ENCODE measurements at regions not wholly inside any gene's neighbourhood (a gene's known extent, or its start where the extent isn't known, plus 50 kb on each side); places are given as distances from the start of the nearest gene placed in this dataset.
A peak's percentile ranks its signal among the peaks of the same experiment; 100 is the strongest.

GRCh38 chr3:150331978-150332568 lies 76.0 kb upstream of the TSC22D2 start:
- H2AFZ ChIP-seq (ENCODE audit: control insufficient read depth, low read length): no peak overlapping the region
- no peak for FAIRE-seq

GRCh38 chr3:150330872-150331271 lies 77.2 kb upstream of the TSC22D2 start:
- peaks cover 32% of the 10 kb centered on the region for H3K4me1 ChIP-seq (ENCODE audit: control insufficient read depth, extremely low read depth, insufficient read depth, low read length)
- no peaks in the 10 kb centered on the region for H3K27me3 ChIP-seq (ENCODE audit: control insufficient read depth, extremely low read depth, insufficient read depth, low read length)
- FAIRE-seq (peak; percentile 13), DNase-seq (ENCODE audit: low read depth, low spot score) (no peak)
- no peaks in the 10 kb centered on the region for H3K36me3 ChIP-seq (ENCODE audit: control insufficient read depth in 2 of 2, extremely low read depth in 1 of 2, insufficient read depth in 2 of 2, low read length in 2 of 2)
- H2AFZ ChIP-seq (ENCODE audit: control insufficient read depth, low read length): no peak overlapping the region
- H3K9me3 ChIP-seq (ENCODE audit: control insufficient read depth, low read depth, low read length): no peaks in the 10 kb centered on the region
- no peaks in the 10 kb centered on the region for H4K20me1 ChIP-seq (ENCODE audit: control insufficient read depth, extremely low read depth, insufficient read depth, low read length)
- H3K4me3 ChIP-seq (ENCODE audit: control insufficient read depth in 2 of 3, extremely low read depth in 1 of 3, insufficient read depth in 2 of 3, low read depth in 1 of 3, low read length in 3 of 3): no peak overlapping the region
- no peak overlapping the region for H3K4me2 ChIP-seq (ENCODE audit: control insufficient read depth, extremely low read depth, insufficient read depth, low read depth, low read length)
- H3K27ac ChIP-seq (ENCODE audit: control insufficient read depth, insufficient read depth, low read length): no peak overlapping the region
- H3K9ac ChIP-seq (ENCODE audit: control insufficient read depth, extremely low read depth, insufficient read depth, low read length): no peak overlapping the region
- H3K9me1 ChIP-seq (ENCODE audit: control insufficient read depth, extremely low read depth, insufficient read depth, low read length): no peaks in the 10 kb centered on the region
- H3K79me2 ChIP-seq (ENCODE audit: control insufficient read depth, insufficient read depth, low read length): no peaks in the 10 kb centered on the region
- no peak for TF ChIP-seq EZH2 (IDR thresholded peaks at IDR 0.05; ENCODE audit: low read length)
- TF ChIP-seq, protein P1, sequence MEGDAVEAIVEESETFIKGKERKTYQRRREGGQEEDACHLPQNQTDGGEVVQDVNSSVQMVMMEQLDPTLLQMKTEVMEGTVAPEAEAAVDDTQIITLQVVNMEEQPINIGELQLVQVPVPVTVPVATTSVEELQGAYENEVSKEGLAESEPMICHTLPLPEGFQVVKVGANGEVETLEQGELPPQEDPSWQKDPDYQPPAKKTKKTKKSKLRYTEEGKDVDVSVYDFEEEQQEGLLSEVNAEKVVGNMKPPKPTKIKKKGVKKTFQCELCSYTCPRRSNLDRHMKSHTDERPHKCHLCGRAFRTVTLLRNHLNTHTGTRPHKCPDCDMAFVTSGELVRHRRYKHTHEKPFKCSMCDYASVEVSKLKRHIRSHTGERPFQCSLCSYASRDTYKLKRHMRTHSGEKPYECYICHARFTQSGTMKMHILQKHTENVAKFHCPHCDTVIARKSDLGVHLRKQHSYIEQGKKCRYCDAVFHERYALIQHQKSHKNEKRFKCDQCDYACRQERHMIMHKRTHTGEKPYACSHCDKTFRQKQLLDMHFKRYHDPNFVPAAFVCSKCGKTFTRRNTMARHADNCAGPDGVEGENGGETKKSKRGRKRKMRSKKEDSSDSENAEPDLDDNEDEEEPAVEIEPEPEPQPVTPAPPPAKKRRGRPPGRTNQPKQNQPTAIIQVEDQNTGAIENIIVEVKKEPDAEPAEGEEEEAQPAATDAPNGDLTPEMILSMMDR (optimal IDR thresholded peaks at IDR 0.05 in 1 of 3, IDR thresholded peaks at IDR 0.05 in 1 of 3, conservative IDR thresholded peaks at IDR 0.05 in 1 of 3; ENCODE audit: extremely low read depth in 1 of 3, insufficient read depth in 2 of 3, low read length in 3 of 3): no peak
- dilution Hi-C loops (cut with MboI; ENCODE audit: extremely low pct_ligation_motif_present, low sequenced_read_pairs): no loop called here

More at GRCh38 chr3:150331978-150332568, 76.0 kb upstream of the TSC22D2 start:
- Histone ChIP-seq H3K4me3 (ENCODE audit: control insufficient read depth in 2 of 3, extremely low read depth in 1 of 3, insufficient read depth in 2 of 3, low read depth in 1 of 3, low read length in 3 of 3) (no peak overlapping the region), H3K4me1 (ENCODE audit: control insufficient read depth, extremely low read depth, insufficient read depth, low read length) (peaks cover 35% of the 10 kb centered on the region), H3K36me3 (ENCODE audit: control insufficient read depth in 2 of 2, extremely low read depth in 1 of 2, insufficient read depth in 2 of 2, low read length in 2 of 2) (no peaks in the 10 kb centered on the region), H3K9me3 (ENCODE audit: control insufficient read depth, low read depth, low read length) (no peaks in the 10 kb centered on the region), H3K4me2 (ENCODE audit: control insufficient read depth, extremely low read depth, insufficient read depth, low read depth, low read length) (no peak overlapping the region), H3K27ac (ENCODE audit: control insufficient read depth, insufficient read depth, low read length) (no peak overlapping the region), H4K20me1 (ENCODE audit: control insufficient read depth, extremely low read depth, insufficient read depth, low read length) (no peaks in the 10 kb centered on the region), H3K27me3 (ENCODE audit: control insufficient read depth, extremely low read depth, insufficient read depth, low read length) (no peaks in the 10 kb centered on the region), H3K79me2 (ENCODE audit: control insufficient read depth, insufficient read depth, low read length) (no peaks in the 10 kb centered on the region), H3K9me1 (ENCODE audit: control insufficient read depth, extremely low read depth, insufficient read depth, low read length) (no peaks in the 10 kb centered on the region), H3K9ac (ENCODE audit: control insufficient read depth, extremely low read depth, insufficient read depth, low read length) (no peak overlapping the region)
- dilution Hi-C loops (cut with MboI; ENCODE audit: extremely low pct_ligation_motif_present, low sequenced_read_pairs): no loop called here
- no peak for DNase-seq (ENCODE audit: low read depth, low spot score)
- TF ChIP-seq EZH2 (IDR thresholded peaks at IDR 0.05; ENCODE audit: low read length): no peak
- TF ChIP-seq, protein P1 (optimal IDR thresholded peaks at IDR 0.05 in 1 of 3, IDR thresholded peaks at IDR 0.05 in 1 of 3, conservative IDR thresholded peaks at IDR 0.05 in 1 of 3; ENCODE audit: extremely low read depth in 1 of 3, insufficient read depth in 2 of 3, low read length in 3 of 3): no peak
